IMR-90 (cell line): ENCODE measurements at regions not wholly inside any gene's neighbourhood (a gene's known extent, or its start where the extent isn't known, plus 50 kb on each side); places are given as distances from the start of the nearest gene placed in this dataset.

Experiments used
- ATAC-seq: fragments of 200-7000 bp; cut with Tn5 transposase; 2 replicates; pipeline ENCODE4 v1.9.1; 2020; ENCODE audit warnings: low read depth, mild to moderate bottlenecking, moderate library complexity
- BruUV-seq: library from RNA; stranded (reverse); fragments of 400-500 nt; replicated peaks from 2 replicates; lab custom pipeline; 2021; lab: Mats Ljungman, UMichigan
- CTCF ChIA-PET: fragments of 300-600 bp; formaldehyde crosslinking; extraction: SDS; loops from one replicate; lab custom pipeline; 2021; ENCODE audit warnings: antibody characterized with exemption; lab: Yijun Ruan, JAX
- POLR2A ChIA-PET: fragments of 300-600 bp; sonication (Branson Sonifier 250); formaldehyde crosslinking; loops from one replicate; lab custom pipeline; 2022; ENCODE audit warnings: antibody characterized with exemption; ENCODE audit not compliant: unreplicated experiment; lab: Charles Lee
- DNase-seq: peaks from one replicate; pipeline ENCODE4 v3.0.0; 2013
- H2AFZ ChIP-seq: replicated peaks from 2 replicates; pipeline ENCODE3; 2013; ENCODE audit warnings: low read length, mild to moderate bottlenecking; ENCODE audit not compliant: poor library complexity
- H2AK5ac ChIP-seq: 2 replicates; pipeline ENCODE4 v1.6.1; 2013; ENCODE audit warnings: low read depth, low read length, inconsistent platforms
- H2AK9ac ChIP-seq: replicated peaks from 2 replicates; pipeline ENCODE3; 2013; ENCODE audit warnings: mild to moderate bottlenecking, low read depth, low read length, moderate library complexity; ENCODE audit not compliant: poor library complexity
- H2BK120ac ChIP-seq: 2 replicates; pipeline ENCODE4 v1.6.1; 2013; ENCODE audit warnings: low read depth, low read length, inconsistent platforms
- H2BK15ac ChIP-seq: 3 replicates; pipeline ENCODE4 v1.6.1; 2013; ENCODE audit warnings: low read depth, low read length, inconsistent platforms
- H2BK20ac ChIP-seq: 2 replicates; pipeline ENCODE4 v1.6.1; 2013; ENCODE audit warnings: low read depth, mild to moderate bottlenecking, inconsistent platforms, low read length, moderate library complexity
- H2BK5ac ChIP-seq: 2 replicates; pipeline ENCODE4 v1.6.1; 2013; ENCODE audit warnings: mild to moderate bottlenecking, low read depth, low read length, inconsistent platforms; ENCODE audit not compliant: poor library complexity, severe bottlenecking
- H3K14ac ChIP-seq: replicated peaks from 2 replicates; pipeline ENCODE4 v1.6.1; 2013; ENCODE audit warnings: low read depth, low read length, inconsistent platforms
- H3K18ac ChIP-seq: 2 replicates; pipeline ENCODE4 v1.6.1; 2013; ENCODE audit warnings: low read depth, low read length, control low read depth
- H3K23ac ChIP-seq: 2 replicates; pipeline ENCODE4 v1.6.1; 2013; ENCODE audit warnings: low read depth, low read length, inconsistent platforms
- H3K27ac ChIP-seq: 2 replicates; pipeline ENCODE4 v1.5.1; 2013; ENCODE audit warnings: mild to moderate bottlenecking, control low read depth, low read length; ENCODE audit not compliant: insufficient read depth
- H3K27me3 ChIP-seq: 2 replicates; pipeline ENCODE4 v1.6.1; 2013; ENCODE audit warnings: low read length; ENCODE audit not compliant: control insufficient read depth, insufficient read depth
- H3K36me3 ChIP-seq: 2 replicates; pipeline ENCODE4 v1.6.1; 2013; ENCODE audit warnings: low read length, mixed read lengths; ENCODE audit not compliant: control insufficient read depth, insufficient read depth
- H3K4ac ChIP-seq: 2 replicates; pipeline ENCODE4 v1.6.1; 2013; ENCODE audit warnings: low read depth, low read length, inconsistent platforms
- H3K4me1 ChIP-seq: 2 replicates; pipeline ENCODE4 v1.6.1; 2013; ENCODE audit warnings: low read length, mixed read lengths; ENCODE audit not compliant: control insufficient read depth, insufficient read depth
- H3K4me2 ChIP-seq: 2 replicates; pipeline ENCODE4 v1.6.1; 2013; ENCODE audit warnings: low read depth, mild to moderate bottlenecking, control low read depth, low read length, moderate library complexity
- H3K4me3 ChIP-seq: 2 replicates; pipeline ENCODE4 v1.5.1; 2013; ENCODE audit warnings: low read depth, mild to moderate bottlenecking, control low read depth, low read length, moderate library complexity; ENCODE audit not compliant: insufficient read depth
- H3K56ac ChIP-seq: 2 replicates; pipeline ENCODE4 v1.6.1; 2013; ENCODE audit warnings: low read length, inconsistent platforms; ENCODE audit not compliant: insufficient read depth; ENCODE audit errors: extremely low read depth
- H3K79me1 ChIP-seq, 2 experiments: 2 replicates each; pipeline ENCODE4 v1.6.1; 2013; ENCODE audit warnings: low read length in 2 of 2, inconsistent platforms in 1 of 2, low read depth in 1 of 2
- H3K9ac ChIP-seq: 2 replicates; pipeline ENCODE4 v1.6.1; 2013; ENCODE audit warnings: low read depth, low read length, control low read depth
- H3K9me1 ChIP-seq: 2 replicates; pipeline ENCODE4 v1.6.1; 2013; ENCODE audit warnings: low read length, inconsistent platforms; ENCODE audit not compliant: insufficient read depth
- H3K9me3 ChIP-seq: 2 replicates; pipeline ENCODE4 v1.6.1; 2013; ENCODE audit warnings: low read length; ENCODE audit not compliant: control insufficient read depth, insufficient read depth
- H4K20me1 ChIP-seq: 2 replicates; pipeline ENCODE4 v1.6.1; 2013; ENCODE audit warnings: low read length, inconsistent platforms; ENCODE audit not compliant: insufficient read depth
- H4K5ac ChIP-seq: 2 replicates; pipeline ENCODE4 v1.6.1; 2013; ENCODE audit warnings: mild to moderate bottlenecking, low read depth, low read length, control low read depth
- H4K8ac ChIP-seq, 2 experiments: 2 replicates each; pipeline ENCODE4 v1.6.1; 2013; ENCODE audit warnings: low read depth in 2 of 2, low read length in 2 of 2, control low read depth in 1 of 2, inconsistent platforms in 1 of 2
- H4K91ac ChIP-seq: 2 replicates; pipeline ENCODE4 v1.6.1; 2013; ENCODE audit warnings: low read depth, low read length, inconsistent platforms; ENCODE audit not compliant: insufficient read depth
- MAFK ChIP-seq: IDR thresholded peaks from 2 replicates; pipeline ENCODE4 v1.6.1; 2012; ENCODE audit warnings: low read depth, low read length, improper control_type of control experiment
- POLR2A ChIP-seq: IDR thresholded peaks from 2 replicates; pipeline ENCODE4 v1.6.1; 2012; ENCODE audit warnings: mild to moderate bottlenecking, low read depth, low read length
- USF2 ChIP-seq: fragments of 150-350 bp; IDR thresholded peaks from 2 replicates; pipeline ENCODE4 v1.6.1; 2017; ENCODE audit warnings: mild to moderate bottlenecking, antibody characterized with exemption, low read length, low read depth
- WGBS, 2 experiments: methylation state at CpG; one replicate each; pipeline versions ENCODE4 v1.1.5 to v1.1.7; 2013; ENCODE audit warnings: missing lambda C conversion rate in 2 of 2; ENCODE audit not compliant: insufficient read length in 1 of 2; ENCODE audit errors: extremely low coverage in 2 of 2; 5-methylcytosine and 5-hydroxymethylcytosine counted together
- dilution Hi-C: fragments of 300-500 bp; cut with HindIII; formaldehyde crosslinking; loops from one replicate; pipeline ENCODE4 v1.14.3; 2018; ENCODE audit warnings: low sequenced_read_pairs; ENCODE audit not compliant: unreplicated experiment
- in situ Hi-C: fragments of 300-500 bp; cut with MboI; formaldehyde crosslinking; loops from 3 replicates; pipeline ENCODE4 v1.14.3; 2019; ENCODE audit warnings: low sequenced_read_pairs, inconsistent platforms, mixed read lengths
- intact Hi-C: fragments of 100-400 bp; cut with micrococcal nuclease; formaldehyde crosslinking; loops from 2 replicates; pipeline ENCODE4 v1.10.0; 2022

DNA sequence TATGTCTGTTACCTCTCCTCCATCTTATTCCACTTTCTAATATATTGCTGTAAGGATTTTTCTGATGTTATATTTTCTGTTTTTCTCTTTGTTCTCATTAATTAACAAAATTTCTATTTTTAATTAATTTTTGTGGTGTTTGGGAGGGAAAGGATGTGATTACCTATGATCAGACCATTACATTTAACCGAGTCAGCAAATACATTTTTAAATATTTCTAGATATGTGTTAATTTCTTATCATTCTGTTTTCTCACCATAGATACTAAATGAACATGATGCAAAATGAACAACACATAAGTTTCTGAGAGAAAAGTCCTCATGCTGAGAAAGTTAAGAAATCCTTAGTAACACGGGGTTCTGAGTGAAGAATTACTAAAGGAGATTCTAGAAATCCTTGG is 80.6 kb upstream of the P2RY1 start:
- ChIA-PET POLR2A (no interaction called here), CTCF (no interaction called here)
- Histone ChIP-seq H3K27ac (no peak overlapping the region), H3K27me3 (no peaks in the 10 kb centered on the region), H3K56ac (no peak overlapping the region), H3K9me3 (no peaks in the 10 kb centered on the region), H3K4me1 (no peaks in the 10 kb centered on the region), H2BK5ac (no peak overlapping the region), H3K4me3 (no peak overlapping the region), H3K79me1 (no peaks in the 10 kb centered on the region), H2BK15ac (no peak overlapping the region), H2BK20ac (no peak overlapping the region), H3K14ac (no peak overlapping the region), H4K8ac (no peak overlapping the region), H2BK120ac (no peak overlapping the region), H4K20me1 (no peaks in the 10 kb centered on the region), H2AK5ac (no peak overlapping the region), H3K4me2 (no peak overlapping the region), H3K18ac (no peak overlapping the region), H2AFZ (no peak overlapping the region), H3K9ac (no peak overlapping the region), H4K5ac (no peak overlapping the region), H3K4ac (no peak overlapping the region), H2AK9ac (no peak overlapping the region), H3K9me1 (no peaks in the 10 kb centered on the region), H4K91ac (no peak overlapping the region), H3K23ac (no peak overlapping the region), H3K36me3 (no peaks in the 10 kb centered on the region)
- peak; percentile 75 for TF ChIP-seq MAFK
- TF ChIP-seq USF2: no peak
- TF ChIP-seq POLR2A: no peak
- DNase-seq (no peak), ATAC-seq (no peak)
- intact Hi-C loops: no loop called here
- no TSS peak for BruUV-seq
- no CpG with 5 or more reads among the region's 2 CpGs for WGBS, 2 experiments
- dilution Hi-C loops: no loop called here
- in situ Hi-C loops: no loop called here
